HEK293 (cell line): ENCODE measurements at regions not wholly inside any gene's neighbourhood (a gene's known extent, or its start where the extent isn't known, plus 50 kb on each side); places are given as distances from the start of the nearest gene placed in this dataset.

ENCODE experiments used
- CTCF ChIP-seq: fragments of 450-650 bp; formaldehyde crosslinking; IDR thresholded peaks from 2 replicates; pipeline ENCODE4 v1.5.1; 2016; ENCODE audit warnings: missing biosample characterization, missing genetic modification characterization
- ELK4 ChIP-seq: IDR thresholded peaks from 2 replicates; pipeline ENCODE4 v1.6.1; 2011; ENCODE audit warnings: mild to moderate bottlenecking, low read depth, low read length, borderline replicate concordance

- TF ChIP-seq CTCF (tag by site-specific recombination): no peak
- no peak for TF ChIP-seq ELK4
Measured at GRCh38 chr9:19513671-19514275, 105.0 kb downstream of the ACER2 start.
